Thyroid gland (tissue), 4 donors: ENCODE measurements at regions not wholly inside any gene's neighbourhood (a gene's known extent, or its start where the extent isn't known, plus 50 kb on each side); places are given as distances from the start of the nearest gene placed in this dataset.
A peak's percentile ranks its signal among the peaks of the same experiment; 100 is the strongest.

Experiments
- POLR2A ChIP-seq, 2 donors: fragments of 450-650 bp; IDR thresholded peaks; one replicate each; pipeline ENCODE4 v1.6.1; 2017; ENCODE audit warnings: antibody characterized with exemption in 2 of 2, mild to moderate bottlenecking in 2 of 2, moderate library complexity in 1 of 2
- TF ChIP-seq, protein P1 (sequence below), 6 experiments: fragments of 200-600 bp in 3 of 6; fragments of 450-650 bp in 3 of 6; sonication (generic) in 3 of 6; IDR thresholded peaks; one replicate each; pipeline ENCODE4 v1.5.1; 2016 to 2019; ENCODE audit warnings: antibody characterized with exemption in 6 of 6, mild to moderate bottlenecking in 2 of 6, inconsistent platforms in 1 of 6, moderate library complexity in 1 of 6

DNA sequence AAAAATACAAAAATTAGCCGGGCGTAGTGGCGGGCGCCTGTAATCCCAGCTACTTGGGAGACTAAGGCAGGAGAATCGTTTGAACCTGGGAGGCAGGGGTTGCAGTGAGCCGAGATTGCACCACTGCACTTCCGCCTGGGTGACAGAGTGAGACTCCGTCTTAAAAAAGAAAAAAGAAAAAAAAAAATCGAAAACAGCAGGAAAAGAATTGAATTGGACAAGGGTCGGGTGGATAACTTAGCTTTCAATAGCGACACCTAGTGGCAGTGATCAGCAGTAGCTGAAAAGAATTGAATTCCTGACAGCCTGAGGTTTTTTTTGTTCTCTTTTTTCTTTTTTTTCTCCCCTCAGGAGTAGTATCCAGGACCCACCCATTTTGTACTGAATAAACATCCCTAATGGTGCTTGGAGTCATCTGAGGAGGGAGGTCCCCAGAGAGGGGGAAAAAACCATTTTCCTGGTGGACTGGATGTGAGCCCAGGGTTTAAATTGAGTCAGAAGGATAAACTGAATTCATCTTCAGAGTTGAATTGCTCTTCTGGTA lies 55.1 kb downstream of the CYCS start:
- TF ChIP-seq POLR2A (IDR thresholded peaks at IDR 0.05), result no peak
- TF ChIP-seq, protein P1, sequence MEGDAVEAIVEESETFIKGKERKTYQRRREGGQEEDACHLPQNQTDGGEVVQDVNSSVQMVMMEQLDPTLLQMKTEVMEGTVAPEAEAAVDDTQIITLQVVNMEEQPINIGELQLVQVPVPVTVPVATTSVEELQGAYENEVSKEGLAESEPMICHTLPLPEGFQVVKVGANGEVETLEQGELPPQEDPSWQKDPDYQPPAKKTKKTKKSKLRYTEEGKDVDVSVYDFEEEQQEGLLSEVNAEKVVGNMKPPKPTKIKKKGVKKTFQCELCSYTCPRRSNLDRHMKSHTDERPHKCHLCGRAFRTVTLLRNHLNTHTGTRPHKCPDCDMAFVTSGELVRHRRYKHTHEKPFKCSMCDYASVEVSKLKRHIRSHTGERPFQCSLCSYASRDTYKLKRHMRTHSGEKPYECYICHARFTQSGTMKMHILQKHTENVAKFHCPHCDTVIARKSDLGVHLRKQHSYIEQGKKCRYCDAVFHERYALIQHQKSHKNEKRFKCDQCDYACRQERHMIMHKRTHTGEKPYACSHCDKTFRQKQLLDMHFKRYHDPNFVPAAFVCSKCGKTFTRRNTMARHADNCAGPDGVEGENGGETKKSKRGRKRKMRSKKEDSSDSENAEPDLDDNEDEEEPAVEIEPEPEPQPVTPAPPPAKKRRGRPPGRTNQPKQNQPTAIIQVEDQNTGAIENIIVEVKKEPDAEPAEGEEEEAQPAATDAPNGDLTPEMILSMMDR (IDR thresholded peaks at IDR 0.05), result peak; percentile 84 to 98 (median 90)
